SU-DHL-6 (cell line): ENCODE measurements at regions not wholly inside any gene's neighbourhood (a gene's known extent, or its start where the extent isn't known, plus 50 kb on each side); places are given as distances from the start of the nearest gene placed in this dataset.
"Not testable (repeated sequence)": the region's sequence is repeated elsewhere in the genome, so short reads cannot be mapped to it uniquely, and the experiment has no call there.

Experiments used
- H2AFZ ChIP-seq: fragments of 200-600 bp; sonication (generic); 2 replicates; pipeline ENCODE4 v1.6.1; 2014; ENCODE audit warnings: low read depth, mild to moderate bottlenecking, moderate library complexity, mixed read lengths, antibody characterized with exemption, low read length; ENCODE audit not compliant: severe bottlenecking
- H3F3A ChIP-seq: fragments of 200-600 bp; shearing (Covaris generic); 2 replicates; pipeline ENCODE4 v1.6.0; 2016; ENCODE audit warnings: antibody characterized with exemption, mild to moderate bottlenecking; ENCODE audit not compliant: insufficient read depth
- H3K27ac ChIP-seq: fragments of 200-600 bp; sonication (generic); 2 replicates; pipeline ENCODE4 v1.5.1; 2016; ENCODE audit warnings: low read depth, mild to moderate bottlenecking, low read length, moderate library complexity, mixed read lengths
- H3K27me3 ChIP-seq: fragments of 200-600 bp; sonication (generic), shearing (Covaris generic); 2 replicates; pipeline ENCODE4 v1.6.0; 2014; ENCODE audit warnings: mild to moderate bottlenecking, low read length
- H3K36me3 ChIP-seq: fragments of 200-600 bp; sonication (generic); 2 replicates; pipeline ENCODE4 v1.6.1; 2014; ENCODE audit warnings: mild to moderate bottlenecking, low read length, mixed read lengths
- H3K4me2 ChIP-seq: fragments of 300-600, 200-600 bp; shearing (Covaris generic), sonication (generic); 2 replicates; pipeline ENCODE4 v1.6.0; 2014; ENCODE audit warnings: low read length, low read depth, mild to moderate bottlenecking; ENCODE audit not compliant: poor library complexity, severe bottlenecking
- H3K4me3 ChIP-seq: fragments of 200-600 bp; sonication (generic); 2 replicates; pipeline ENCODE4 v1.5.1; 2014; ENCODE audit warnings: antibody characterized with exemption, low read length, mild to moderate bottlenecking, mixed read lengths; ENCODE audit not compliant: insufficient read depth, poor library complexity, severe bottlenecking
- H3K79me2 ChIP-seq: fragments of 200-600 bp; sonication (generic); 2 replicates; pipeline ENCODE4 v1.6.1; 2014; ENCODE audit warnings: mild to moderate bottlenecking, low read length, moderate library complexity; ENCODE audit not compliant: insufficient read depth
- H3K9ac ChIP-seq: fragments of 200-600 bp; sonication (generic); 2 replicates; pipeline ENCODE4 v1.7.0; 2014; ENCODE audit warnings: mild to moderate bottlenecking, low read length
- H3K9me2 ChIP-seq: fragments of 200-600 bp; sonication (generic); replicated peaks from 2 replicates; pipeline ENCODE4 v1.6.1; 2014; ENCODE audit warnings: low read length; ENCODE audit not compliant: insufficient read depth
- H3K9me3 ChIP-seq: fragments of 200-600 bp; sonication (generic); 2 replicates; pipeline ENCODE4 v1.6.1; 2014; ENCODE audit warnings: low read length, mixed read lengths; ENCODE audit not compliant: insufficient read depth
- H4K20me1 ChIP-seq: fragments of 200-600 bp; sonication (generic); 2 replicates; pipeline ENCODE4 v1.6.1; 2014; ENCODE audit warnings: low read depth, mild to moderate bottlenecking, antibody characterized with exemption, low read length, moderate library complexity, mixed read lengths
- EZH2phosphoT487 ChIP-seq: fragments of 200-600 bp; sonication (generic), shearing (Covaris generic); conservative IDR thresholded peaks from 2 replicates; pipeline ENCODE4 v1.6.1; 2018; ENCODE audit warnings: mild to moderate bottlenecking, antibody characterized with exemption, low read length, moderate library complexity, mixed read lengths
- TF ChIP-seq, protein P1 (sequence below): fragments of 200-600 bp; sonication (generic); IDR thresholded peaks from one replicate; pipeline ENCODE4 v1.5.1; 2017; ENCODE audit warnings: antibody characterized with exemption, mild to moderate bottlenecking, low read length, moderate library complexity; ENCODE audit not compliant: insufficient read depth, poor library complexity, severe bottlenecking

DNA sequence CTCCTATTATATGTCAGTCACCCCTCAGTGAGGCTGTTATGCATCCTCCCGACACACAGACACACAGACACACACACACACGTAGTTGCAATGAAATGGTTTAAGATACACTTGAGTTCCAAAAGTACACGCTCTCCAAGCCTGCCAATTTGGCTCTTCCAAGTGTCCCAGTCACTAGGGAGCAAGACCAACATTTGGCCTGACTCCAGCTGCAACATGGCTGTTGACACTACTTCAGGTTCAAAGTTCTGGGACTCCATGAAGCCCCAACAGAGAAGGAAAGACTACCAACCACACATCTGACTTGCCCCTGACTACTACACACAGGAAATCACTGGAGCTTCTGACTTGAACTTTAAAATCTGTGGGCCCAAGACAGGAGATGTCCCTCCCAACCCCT lies 128.1 kb upstream of the KCNJ18 start:
- H3K36me3 ChIP-seq = no peaks in the 10 kb centered on the region
- H3K79me2 ChIP-seq = no peaks in the 10 kb centered on the region
- no peaks in the 10 kb centered on the region for H3F3A ChIP-seq
- TF ChIP-seq EZH2phosphoT487 = no peak
- TF ChIP-seq, protein P1, sequence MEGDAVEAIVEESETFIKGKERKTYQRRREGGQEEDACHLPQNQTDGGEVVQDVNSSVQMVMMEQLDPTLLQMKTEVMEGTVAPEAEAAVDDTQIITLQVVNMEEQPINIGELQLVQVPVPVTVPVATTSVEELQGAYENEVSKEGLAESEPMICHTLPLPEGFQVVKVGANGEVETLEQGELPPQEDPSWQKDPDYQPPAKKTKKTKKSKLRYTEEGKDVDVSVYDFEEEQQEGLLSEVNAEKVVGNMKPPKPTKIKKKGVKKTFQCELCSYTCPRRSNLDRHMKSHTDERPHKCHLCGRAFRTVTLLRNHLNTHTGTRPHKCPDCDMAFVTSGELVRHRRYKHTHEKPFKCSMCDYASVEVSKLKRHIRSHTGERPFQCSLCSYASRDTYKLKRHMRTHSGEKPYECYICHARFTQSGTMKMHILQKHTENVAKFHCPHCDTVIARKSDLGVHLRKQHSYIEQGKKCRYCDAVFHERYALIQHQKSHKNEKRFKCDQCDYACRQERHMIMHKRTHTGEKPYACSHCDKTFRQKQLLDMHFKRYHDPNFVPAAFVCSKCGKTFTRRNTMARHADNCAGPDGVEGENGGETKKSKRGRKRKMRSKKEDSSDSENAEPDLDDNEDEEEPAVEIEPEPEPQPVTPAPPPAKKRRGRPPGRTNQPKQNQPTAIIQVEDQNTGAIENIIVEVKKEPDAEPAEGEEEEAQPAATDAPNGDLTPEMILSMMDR = no peak
- no peaks in the 10 kb centered on the region for H3K9me3 ChIP-seq
- H3K27me3 ChIP-seq = no peaks in the 10 kb centered on the region
- no peak overlapping the region for H2AFZ ChIP-seq
- H3K4me3 ChIP-seq = no peak overlapping the region
- H4K20me1 ChIP-seq = no peaks in the 10 kb centered on the region
- no peak overlapping the region for H3K27ac ChIP-seq
- no peak overlapping the region for H3K4me2 ChIP-seq
- H3K9me2 ChIP-seq = no peaks in the 10 kb centered on the region
- no peak overlapping the region for H3K9ac ChIP-seq

DNA sequence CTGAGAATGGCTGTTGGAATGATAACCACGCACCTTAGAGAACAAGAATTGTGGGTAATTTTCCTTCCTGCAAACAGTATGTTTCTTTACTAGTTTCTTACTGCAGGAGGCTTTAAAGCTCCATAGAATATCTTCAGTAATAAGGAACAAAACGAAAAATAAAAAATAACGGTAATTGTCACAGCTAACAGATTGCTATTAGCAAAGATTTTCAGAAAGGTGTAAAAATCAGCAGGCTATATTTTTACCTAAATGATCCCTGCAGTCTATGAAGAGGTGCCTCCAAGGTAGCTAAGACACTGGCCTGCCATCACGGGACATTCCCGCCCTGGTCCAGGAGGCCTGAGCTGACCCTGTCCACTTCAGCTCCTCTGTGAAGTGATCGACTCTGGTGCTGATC lies 127.6 kb upstream of the KCNJ18 start:
- not testable (repeated sequence) for H4K20me1 ChIP-seq, H3F3A ChIP-seq, H3K36me3 ChIP-seq, H3K4me2 ChIP-seq, H2AFZ ChIP-seq, H3K27me3 ChIP-seq, H3K9me2 ChIP-seq, H3K4me3 ChIP-seq, H3K79me2 ChIP-seq, H3K9me3 ChIP-seq, H3K9ac ChIP-seq, H3K27ac ChIP-seq

DNA sequence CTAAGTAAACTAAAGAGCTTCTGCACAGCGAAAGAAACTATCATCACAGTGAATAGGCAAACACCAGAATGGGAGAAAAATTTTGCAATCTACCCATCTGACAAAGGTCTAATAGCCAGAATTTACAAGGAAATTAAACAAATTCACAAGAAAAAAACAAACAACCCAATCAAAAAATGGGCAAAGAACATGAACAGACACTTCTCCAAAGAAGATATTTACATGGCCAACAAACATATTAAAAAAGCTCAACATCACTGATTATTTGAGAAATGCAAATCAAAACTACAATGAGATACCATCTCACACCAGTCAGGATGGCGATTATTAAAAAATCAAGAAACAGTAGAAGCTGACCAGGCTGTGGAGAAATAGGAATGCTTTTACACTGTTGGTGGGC lies 121.9 kb upstream of the KCNJ18 start:
- not testable (repeated sequence) for H3K9ac ChIP-seq, H3K4me2 ChIP-seq, H3K9me3 ChIP-seq, H2AFZ ChIP-seq, H3K27ac ChIP-seq, H4K20me1 ChIP-seq, H3K4me3 ChIP-seq, H3K79me2 ChIP-seq, H3K9me2 ChIP-seq, H3K27me3 ChIP-seq, H3F3A ChIP-seq, H3K36me3 ChIP-seq

DNA sequence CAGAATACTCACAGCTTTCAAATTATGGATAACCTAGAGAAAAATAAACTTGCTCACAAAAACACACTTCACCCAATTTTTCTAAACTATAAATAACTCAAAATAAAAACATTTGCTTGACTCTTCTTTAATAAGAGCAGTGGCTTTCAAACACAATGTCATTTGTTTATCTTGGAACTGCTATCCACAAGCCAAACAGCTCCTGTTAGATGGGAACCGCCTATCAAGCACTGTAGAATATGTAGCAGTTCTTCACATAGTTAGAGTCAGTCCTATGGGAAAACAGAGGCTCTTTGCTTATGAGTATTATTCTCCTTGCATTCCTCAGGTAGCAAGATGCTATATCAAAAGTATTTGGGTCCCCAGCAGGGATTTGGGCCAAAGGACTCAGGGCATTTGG lies 120.2 kb upstream of the KCNJ18 start:
- H3K4me3 ChIP-seq, H3K79me2 ChIP-seq, H3F3A ChIP-seq, H2AFZ ChIP-seq, H3K36me3 ChIP-seq, H3K27me3 ChIP-seq, H4K20me1 ChIP-seq, H3K4me2 ChIP-seq, H3K9me2 ChIP-seq, H3K27ac ChIP-seq, H3K9me3 ChIP-seq, H3K9ac ChIP-seq: not testable (repeated sequence)

DNA sequence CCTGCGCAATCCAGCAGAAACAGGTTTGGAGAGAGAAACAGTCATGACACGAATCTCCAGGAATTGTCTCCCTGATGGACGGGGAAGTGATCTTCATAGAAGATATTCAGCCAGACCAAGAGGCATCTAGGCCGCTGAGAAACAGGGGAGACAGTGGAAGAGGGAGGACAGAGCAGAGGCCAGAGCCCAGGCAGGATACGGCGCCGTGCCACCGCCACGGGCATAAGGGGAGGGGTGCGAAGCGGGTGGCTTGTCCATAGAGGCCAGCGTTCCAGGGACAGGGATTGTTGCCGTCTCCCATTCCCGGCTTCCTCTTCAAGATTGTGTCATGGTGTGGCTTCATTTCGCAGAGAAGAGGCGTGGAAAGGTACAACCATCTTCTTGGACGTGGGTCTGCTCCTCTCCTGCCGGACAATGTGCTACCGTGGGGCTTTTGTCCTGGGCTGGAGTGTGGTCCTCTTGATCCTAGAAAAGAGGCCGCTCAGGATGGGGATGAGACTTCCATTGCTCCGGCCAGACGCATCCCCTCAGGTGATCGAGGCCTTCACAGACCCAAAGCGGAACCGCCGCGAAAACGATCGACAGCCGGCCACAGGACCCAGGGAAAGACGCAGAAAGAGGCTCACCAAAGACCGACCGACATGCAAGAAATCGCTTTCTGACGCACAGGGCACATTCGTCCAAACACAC lies 118.9 kb upstream of the KCNJ18 start:
- not testable (repeated sequence) for H3K27ac ChIP-seq, H2AFZ ChIP-seq, H3K4me2 ChIP-seq, H3K79me2 ChIP-seq, H3K9me2 ChIP-seq, H3K4me3 ChIP-seq, H4K20me1 ChIP-seq, H3K36me3 ChIP-seq, H3K27me3 ChIP-seq, H3K9ac ChIP-seq, H3K9me3 ChIP-seq, H3F3A ChIP-seq
